ENCODE measurements at regions not wholly inside any gene's neighbourhood (a gene's known extent, or its start where the extent isn't known, plus 50 kb on each side); places are given as distances from the start of the nearest gene placed in this dataset.

DNA sequence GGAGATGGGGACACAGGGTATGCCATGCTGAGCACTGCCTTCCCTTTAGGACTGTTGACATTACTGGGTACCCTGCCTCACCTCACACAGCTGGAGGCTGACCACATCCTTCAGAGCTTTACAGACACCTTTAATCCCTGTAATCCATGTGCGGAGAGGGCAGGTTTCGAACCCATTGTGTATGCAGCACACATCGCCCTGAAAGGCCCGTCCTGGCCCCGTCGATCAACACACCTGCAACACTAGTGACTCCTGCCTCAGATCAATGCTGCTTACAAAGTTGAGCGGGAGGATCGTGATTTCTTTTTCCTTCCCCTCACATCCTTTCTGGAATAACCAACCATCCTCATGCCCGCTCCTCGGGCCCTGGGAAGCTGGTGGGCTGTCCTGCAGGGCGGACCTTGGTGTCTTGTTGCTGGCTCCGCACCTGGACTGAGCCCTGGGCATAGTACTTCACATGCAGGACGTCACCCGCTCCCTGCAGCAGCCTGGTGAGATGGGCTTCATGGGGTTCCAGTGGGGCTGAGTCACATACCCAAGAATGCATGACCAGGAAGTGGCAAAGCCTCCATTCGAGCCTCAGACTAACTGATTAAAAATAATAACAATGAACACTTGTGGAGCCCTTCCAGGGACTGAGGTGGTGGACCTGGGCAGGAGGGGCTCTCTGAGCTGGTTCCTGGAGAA lies 403.6 kb downstream of the PTPRU start:
- Histone ChIP-seq H3K36me3 (ENCODE audit: insufficient read depth, low read length) (no peaks in the 10 kb centered on the region), H3F3A (ENCODE audit: insufficient read depth, low read length, poor library complexity, severe bottlenecking) (no peaks in the 10 kb centered on the region), H3K9me2 (ENCODE audit: insufficient read depth, low read length) (no peaks in the 10 kb centered on the region), H4K20me1 (ENCODE audit: insufficient read depth) (no peaks in the 10 kb centered on the region), H3K9ac (ENCODE audit: low read length) (no peak overlapping the region), H3K4me2 (ENCODE audit: low read length) (no peak overlapping the region), H3K79me2 (replicated peaks; ENCODE audit: insufficient read depth, low read length) (no peaks in the 10 kb centered on the region), H3K4me3 (ENCODE audit: low read length) (no peak overlapping the region), H2AFZ (ENCODE audit: low read depth, low read length) (no peak overlapping the region), H3K27ac (ENCODE audit: low read length) (no peak overlapping the region), H3K9me3 (ENCODE audit: low read length) (no peaks in the 10 kb centered on the region), H3K27me3 (ENCODE audit: insufficient read depth, low read depth, low read length) (no peaks in the 10 kb centered on the region)
- TF ChIP-seq EZH2 (IDR thresholded peaks at IDR 0.05; ENCODE audit: borderline replicate concordance, insufficient read depth, low read length, poor library complexity, severe bottlenecking) (no peak), TAF1 (IDR thresholded peaks at IDR 0.05; ENCODE audit: low read depth) (no peak), EP300 (conservative IDR thresholded peaks at IDR 0.05; ENCODE audit: poor library complexity, severe bottlenecking) (no peak), RAD21 (conservative IDR thresholded peaks at IDR 0.05) (no peak), SMC3 (conservative IDR thresholded peaks at IDR 0.05; ENCODE audit: poor library complexity) (no peak), MXI1 (conservative IDR thresholded peaks at IDR 0.05; ENCODE audit: poor library complexity, severe bottlenecking) (no peak), POLR2AphosphoS5 (IDR thresholded peaks at IDR 0.05) (no peak)
- TF ChIP-seq, protein P1, sequence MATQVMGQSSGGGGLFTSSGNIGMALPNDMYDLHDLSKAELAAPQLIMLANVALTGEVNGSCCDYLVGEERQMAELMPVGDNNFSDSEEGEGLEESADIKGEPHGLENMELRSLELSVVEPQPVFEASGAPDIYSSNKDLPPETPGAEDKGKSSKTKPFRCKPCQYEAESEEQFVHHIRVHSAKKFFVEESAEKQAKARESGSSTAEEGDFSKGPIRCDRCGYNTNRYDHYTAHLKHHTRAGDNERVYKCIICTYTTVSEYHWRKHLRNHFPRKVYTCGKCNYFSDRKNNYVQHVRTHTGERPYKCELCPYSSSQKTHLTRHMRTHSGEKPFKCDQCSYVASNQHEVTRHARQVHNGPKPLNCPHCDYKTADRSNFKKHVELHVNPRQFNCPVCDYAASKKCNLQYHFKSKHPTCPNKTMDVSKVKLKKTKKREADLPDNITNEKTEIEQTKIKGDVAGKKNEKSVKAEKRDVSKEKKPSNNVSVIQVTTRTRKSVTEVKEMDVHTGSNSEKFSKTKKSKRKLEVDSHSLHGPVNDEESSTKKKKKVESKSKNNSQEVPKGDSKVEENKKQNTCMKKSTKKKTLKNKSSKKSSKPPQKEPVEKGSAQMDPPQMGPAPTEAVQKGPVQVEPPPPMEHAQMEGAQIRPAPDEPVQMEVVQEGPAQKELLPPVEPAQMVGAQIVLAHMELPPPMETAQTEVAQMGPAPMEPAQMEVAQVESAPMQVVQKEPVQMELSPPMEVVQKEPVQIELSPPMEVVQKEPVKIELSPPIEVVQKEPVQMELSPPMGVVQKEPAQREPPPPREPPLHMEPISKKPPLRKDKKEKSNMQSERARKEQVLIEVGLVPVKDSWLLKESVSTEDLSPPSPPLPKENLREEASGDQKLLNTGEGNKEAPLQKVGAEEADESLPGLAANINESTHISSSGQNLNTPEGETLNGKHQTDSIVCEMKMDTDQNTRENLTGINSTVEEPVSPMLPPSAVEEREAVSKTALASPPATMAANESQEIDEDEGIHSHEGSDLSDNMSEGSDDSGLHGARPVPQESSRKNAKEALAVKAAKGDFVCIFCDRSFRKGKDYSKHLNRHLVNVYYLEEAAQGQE (IDR thresholded peaks at IDR 0.05; ENCODE audit: borderline replicate concordance) = no peak
- TF ChIP-seq, protein P2, sequence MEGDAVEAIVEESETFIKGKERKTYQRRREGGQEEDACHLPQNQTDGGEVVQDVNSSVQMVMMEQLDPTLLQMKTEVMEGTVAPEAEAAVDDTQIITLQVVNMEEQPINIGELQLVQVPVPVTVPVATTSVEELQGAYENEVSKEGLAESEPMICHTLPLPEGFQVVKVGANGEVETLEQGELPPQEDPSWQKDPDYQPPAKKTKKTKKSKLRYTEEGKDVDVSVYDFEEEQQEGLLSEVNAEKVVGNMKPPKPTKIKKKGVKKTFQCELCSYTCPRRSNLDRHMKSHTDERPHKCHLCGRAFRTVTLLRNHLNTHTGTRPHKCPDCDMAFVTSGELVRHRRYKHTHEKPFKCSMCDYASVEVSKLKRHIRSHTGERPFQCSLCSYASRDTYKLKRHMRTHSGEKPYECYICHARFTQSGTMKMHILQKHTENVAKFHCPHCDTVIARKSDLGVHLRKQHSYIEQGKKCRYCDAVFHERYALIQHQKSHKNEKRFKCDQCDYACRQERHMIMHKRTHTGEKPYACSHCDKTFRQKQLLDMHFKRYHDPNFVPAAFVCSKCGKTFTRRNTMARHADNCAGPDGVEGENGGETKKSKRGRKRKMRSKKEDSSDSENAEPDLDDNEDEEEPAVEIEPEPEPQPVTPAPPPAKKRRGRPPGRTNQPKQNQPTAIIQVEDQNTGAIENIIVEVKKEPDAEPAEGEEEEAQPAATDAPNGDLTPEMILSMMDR (IDR thresholded peaks at IDR 0.05; ENCODE audit: poor library complexity, severe bottlenecking) = no peak

DNA sequence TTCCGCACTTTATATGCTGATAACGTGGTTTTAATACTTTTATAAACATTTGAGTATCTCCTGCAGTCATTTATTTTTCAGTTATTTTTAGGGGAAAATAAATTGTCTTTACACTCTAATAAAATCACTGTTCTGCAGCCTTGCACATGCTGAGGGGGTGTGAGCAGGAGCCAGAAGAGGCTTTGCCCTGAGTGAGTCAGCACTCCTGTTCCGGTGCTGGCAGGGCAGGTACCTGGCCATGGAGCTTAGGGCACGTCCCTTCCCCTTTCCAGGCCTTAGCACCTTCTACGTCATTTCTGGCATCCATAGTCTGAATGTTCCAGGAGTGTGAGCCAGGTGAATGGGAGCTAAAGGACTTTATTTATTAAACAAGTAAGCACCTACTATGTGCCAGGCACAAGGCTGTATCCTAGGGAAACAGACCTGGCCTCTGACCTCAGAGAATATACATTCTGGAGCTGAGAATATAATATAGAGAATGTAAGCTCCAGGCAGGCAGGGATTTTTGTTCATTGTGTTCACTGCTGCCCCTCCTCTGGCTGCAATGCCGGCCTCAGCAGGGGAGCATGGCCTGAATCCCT lies 402.9 kb downstream of the PTPRU start:
- no peaks in the 10 kb centered on the region for H3K27me3 ChIP-seq (ENCODE audit: insufficient read depth, low read depth, low read length)
- no peaks in the 10 kb centered on the region for H3K9me3 ChIP-seq (ENCODE audit: low read length)
- H3K79me2 ChIP-seq (replicated peaks; ENCODE audit: insufficient read depth, low read length) = no peaks in the 10 kb centered on the region
- H3K27ac ChIP-seq (ENCODE audit: low read length) = no peak overlapping the region
- H3K4me3 ChIP-seq (ENCODE audit: low read length) = no peak overlapping the region
- TF ChIP-seq POLR2AphosphoS5 (IDR thresholded peaks at IDR 0.05) (no peak), RAD21 (conservative IDR thresholded peaks at IDR 0.05) (no peak), MXI1 (conservative IDR thresholded peaks at IDR 0.05; ENCODE audit: poor library complexity, severe bottlenecking) (no peak)
- H2AFZ ChIP-seq (ENCODE audit: low read depth, low read length) = no peak overlapping the region
- no peak overlapping the region for H3K9ac ChIP-seq (ENCODE audit: low read length)
- H3F3A ChIP-seq (ENCODE audit: insufficient read depth, low read length, poor library complexity, severe bottlenecking) = no peaks in the 10 kb centered on the region
- no peak overlapping the region for H3K4me2 ChIP-seq (ENCODE audit: low read length)
- no peaks in the 10 kb centered on the region for H3K36me3 ChIP-seq (ENCODE audit: insufficient read depth, low read length)
- no peaks in the 10 kb centered on the region for H4K20me1 ChIP-seq (ENCODE audit: insufficient read depth)
- no peaks in the 10 kb centered on the region for H3K9me2 ChIP-seq (ENCODE audit: insufficient read depth, low read length)

Measured in neural cell (in vitro differentiated cells).